ENCODE measurements at regions not wholly inside any gene's neighbourhood (a gene's known extent, or its start where the extent isn't known, plus 50 kb on each side); places are given as distances from the start of the nearest gene placed in this dataset.

GRCh38 chr22:47987885-47988515 is 1225.5 kb downstream of the TBC1D22A start:
- Mint-ChIP-seq H3K4me3 (no peak overlapping the region), H3K27me3 (ENCODE audit: insufficient read depth) (no peaks in the 10 kb centered on the region), H3K4me1 (ENCODE audit: low read depth) (no peaks in the 10 kb centered on the region), H3K9me3 (peaks cover 74% of the 10 kb centered on the region), H3K36me3 (ENCODE audit: low read depth) (peaks cover 3% of the 10 kb centered on the region; the same call in 1 of the 2 replicates), H3K27ac (no peak overlapping the region)
- DNase-seq = no peak
- no peak for TF ChIP-seq CTCF (IDR thresholded peaks at IDR 0.05)

DNA sequence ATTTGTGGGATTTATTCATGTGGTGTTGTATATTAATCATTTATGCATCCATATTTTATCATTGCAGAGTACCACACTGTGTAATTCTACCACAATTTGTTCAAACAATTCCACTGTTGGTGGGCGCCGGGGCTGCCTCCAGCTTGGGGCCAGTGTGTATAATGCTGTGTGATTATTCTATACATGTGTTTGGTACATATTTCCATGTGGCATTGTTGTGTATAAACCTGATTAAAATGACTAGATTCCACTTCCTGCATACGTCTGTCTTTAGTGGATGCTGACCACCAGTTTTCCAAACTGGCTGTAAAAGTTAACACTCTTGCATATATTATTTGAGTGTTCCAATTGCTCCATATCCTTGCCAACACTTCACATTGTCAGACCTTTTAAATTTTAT is 1213.8 kb downstream of the TBC1D22A start:
- no peaks in the 10 kb centered on the region; the same call in 1 of the 2 replicates for H3K27me3 Mint-ChIP-seq (ENCODE audit: insufficient read depth)
- TF ChIP-seq CTCF (IDR thresholded peaks at IDR 0.05) = no peak
- no peak overlapping the region for H3K27ac Mint-ChIP-seq
- no peaks in the 10 kb centered on the region for H3K4me1 Mint-ChIP-seq (ENCODE audit: low read depth)
- no peak for DNase-seq
- H3K4me3 Mint-ChIP-seq = no peak overlapping the region
- H3K36me3 Mint-ChIP-seq (ENCODE audit: low read depth) = peaks cover 5% of the 10 kb centered on the region; the same call in 1 of the 2 replicates
- peaks cover 75% of the 10 kb centered on the region for H3K9me3 Mint-ChIP-seq

- peaks cover 77% of the 10 kb centered on the region for H3K9me3 Mint-ChIP-seq
- H3K27me3 Mint-ChIP-seq (ENCODE audit: insufficient read depth) = no peaks in the 10 kb centered on the region
- TF ChIP-seq CTCF (IDR thresholded peaks at IDR 0.05) = no peak
- no peaks in the 10 kb centered on the region for H3K4me1 Mint-ChIP-seq (ENCODE audit: low read depth)
- H3K36me3 Mint-ChIP-seq (ENCODE audit: low read depth) = peaks cover 8% of the 10 kb centered on the region; the same call in 1 of the 2 replicates
- H3K4me3 Mint-ChIP-seq = no peak overlapping the region
- no peak for DNase-seq
- H3K27ac Mint-ChIP-seq = no peak overlapping the region
These were observed 1205.4 kb downstream of the TBC1D22A start for GRCh38 chr22:47967831-47968230.

- Mint-ChIP-seq H3K4me3 (no peak overlapping the region), H3K36me3 (ENCODE audit: low read depth) (peaks cover 8% of the 10 kb centered on the region; the same call in 1 of the 2 replicates), H3K9me3 (peaks cover 77% of the 10 kb centered on the region)
These were observed 1203.9 kb downstream of the TBC1D22A start for GRCh38 chr22:47966316-47966715.

DNA sequence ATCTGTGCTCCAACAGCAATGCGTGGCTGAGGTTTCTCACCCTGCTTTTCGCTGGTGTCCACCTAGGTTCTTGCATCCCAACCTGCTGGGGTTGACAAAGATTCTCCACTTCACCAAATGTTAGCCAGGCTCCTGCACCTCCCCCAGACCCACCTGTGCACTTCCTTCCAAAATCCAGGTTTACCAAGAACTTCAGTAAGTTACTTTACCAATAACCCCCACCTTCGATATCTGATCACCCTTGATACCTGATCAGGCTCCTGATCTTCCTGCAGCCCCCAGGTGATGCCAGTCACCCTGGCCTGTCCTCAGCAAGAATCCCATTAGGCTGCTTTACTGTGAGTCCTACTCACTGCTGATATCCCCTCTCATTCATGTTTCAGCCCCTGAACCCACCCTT is 1203.4 kb downstream of the TBC1D22A start:
- no peaks in the 10 kb centered on the region for H3K4me1 Mint-ChIP-seq (ENCODE audit: low read depth)
- no peak for TF ChIP-seq CTCF (IDR thresholded peaks at IDR 0.05)
- no peak overlapping the region for H3K4me3 Mint-ChIP-seq
- H3K36me3 Mint-ChIP-seq (ENCODE audit: low read depth) = peaks cover 8% of the 10 kb centered on the region; the same call in 1 of the 2 replicates
- no peak for DNase-seq
- H3K9me3 Mint-ChIP-seq = peaks cover 81% of the 10 kb centered on the region
- H3K27ac Mint-ChIP-seq = no peak overlapping the region
- no peaks in the 10 kb centered on the region for H3K27me3 Mint-ChIP-seq (ENCODE audit: insufficient read depth)

More at GRCh38 chr22:47966316-47966715, 1203.9 kb downstream of the TBC1D22A start:
- TF ChIP-seq CTCF (IDR thresholded peaks at IDR 0.05) = no peak
- Mint-ChIP-seq H3K27ac (no peak overlapping the region), H3K4me1 (ENCODE audit: low read depth) (no peaks in the 10 kb centered on the region), H3K27me3 (ENCODE audit: insufficient read depth) (no peaks in the 10 kb centered on the region)
- no peak for DNase-seq
